Adipocyte (in vitro differentiated cells): ENCODE measurements at regions not wholly inside any gene's neighbourhood (a gene's known extent, or its start where the extent isn't known, plus 50 kb on each side); places are given as distances from the start of the nearest gene placed in this dataset.
A peak's percentile ranks its signal among the peaks of the same experiment; 100 is the strongest.

Experiments
- DNase-seq: peaks from one replicate; pipeline ENCODE4 v3.0.0-alpha.2; 2015; ENCODE audit warnings: low read depth
- H3K27me3 ChIP-seq: replicated peaks from 2 replicates; pipeline ENCODE4 v1.7.0; 2013; ENCODE audit warnings: mild to moderate bottlenecking, low read length, moderate library complexity; ENCODE audit not compliant: control insufficient read depth, insufficient read depth
- H3K36me3 ChIP-seq: 2 replicates; pipeline ENCODE4 v1.7.0; 2013; ENCODE audit warnings: low read length, mild to moderate bottlenecking, moderate library complexity; ENCODE audit not compliant: control insufficient read depth, insufficient read depth, severe bottlenecking
- H3K4me1 ChIP-seq: 2 replicates; pipeline ENCODE4 v1.7.0; 2013; ENCODE audit warnings: mild to moderate bottlenecking, low read length, moderate library complexity; ENCODE audit not compliant: control insufficient read depth, insufficient read depth
- H3K4me3 ChIP-seq: 2 replicates; pipeline ENCODE4 v1.7.0; 2013; ENCODE audit warnings: mild to moderate bottlenecking, low read length, moderate library complexity
- H3K9ac ChIP-seq: 2 replicates; pipeline ENCODE4 v1.7.0; 2013; ENCODE audit warnings: mild to moderate bottlenecking, low read length, moderate library complexity
- H3K9me3 ChIP-seq: 2 replicates; pipeline ENCODE4 v1.7.0; 2013; ENCODE audit warnings: mild to moderate bottlenecking, low read length, moderate library complexity; ENCODE audit not compliant: control insufficient read depth

- Histone ChIP-seq H3K36me3 (no peaks in the 10 kb centered on the region), H3K9ac (no peak overlapping the region), H3K9me3 (no peaks in the 10 kb centered on the region), H3K27me3 (peaks cover 15% of the 10 kb centered on the region), H3K4me3 (no peak overlapping the region), H3K4me1 (no peaks in the 10 kb centered on the region)
- DNase-seq = no peak
These were observed 424.0 kb downstream of the CDH2 start for GRCh38 chr18:27752944-27753343.

DNA sequence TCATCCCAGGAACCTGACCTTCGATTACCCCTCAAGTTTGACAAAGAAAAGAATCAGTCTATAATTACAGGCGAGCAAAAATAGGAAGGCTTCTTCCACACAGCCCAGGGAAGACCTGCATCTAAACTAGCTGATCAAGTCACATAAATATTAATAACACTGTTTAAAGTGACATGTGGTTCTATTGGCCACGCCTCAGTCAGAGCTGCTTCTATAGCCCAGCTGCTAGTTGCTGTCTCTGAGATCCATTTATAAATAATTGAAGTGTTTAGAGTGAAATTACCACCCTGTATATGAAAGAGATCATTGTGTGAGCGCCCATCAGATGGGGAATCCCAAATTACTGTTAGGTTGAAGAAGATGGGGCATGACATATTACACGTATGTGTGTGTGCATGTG lies 426.0 kb downstream of the CDH2 start:
- Histone ChIP-seq H3K9ac (no peak overlapping the region), H3K9me3 (no peaks in the 10 kb centered on the region)

GRCh38 chr18:27750014-27750413 lies 426.9 kb downstream of the CDH2 start:
- Histone ChIP-seq H3K9ac (no peak overlapping the region), H3K36me3 (no peaks in the 10 kb centered on the region), H3K9me3 (no peaks in the 10 kb centered on the region), H3K4me3 (no peak overlapping the region), H3K4me1 (no peaks in the 10 kb centered on the region), H3K27me3 (peaks cover 15% of the 10 kb centered on the region)
- peak; percentile 90 for DNase-seq

More for the DNA sequence above, 426.0 kb downstream of the CDH2 start:
- no peak for DNase-seq
- peaks cover 15% of the 10 kb centered on the region for H3K27me3 ChIP-seq
- no peaks in the 10 kb centered on the region for H3K36me3 ChIP-seq
- H3K4me1 ChIP-seq = no peaks in the 10 kb centered on the region
- no peak overlapping the region for H3K4me3 ChIP-seq

DNA sequence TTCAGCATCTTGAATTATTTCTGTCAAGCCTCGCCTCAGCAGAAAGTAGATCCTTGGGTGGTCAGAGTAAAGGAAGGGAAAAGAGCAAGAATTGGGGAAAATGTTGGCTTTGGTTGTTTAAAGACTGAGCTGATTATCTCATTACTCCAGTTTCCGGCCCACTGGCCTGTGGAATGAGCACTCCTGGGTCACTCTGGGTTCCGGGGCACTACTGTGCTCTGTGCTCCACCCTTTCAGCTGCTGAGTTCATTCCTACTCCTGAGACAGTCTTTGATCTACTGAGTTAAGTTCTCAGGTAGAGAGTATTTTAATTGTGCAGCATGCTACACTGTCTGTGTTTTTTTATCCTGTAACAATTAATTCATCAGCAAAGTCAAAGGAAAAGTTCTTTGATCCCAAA lies 427.7 kb downstream of the CDH2 start:
- Histone ChIP-seq H3K36me3 (no peaks in the 10 kb centered on the region), H3K9me3 (no peaks in the 10 kb centered on the region), H3K4me1 (no peaks in the 10 kb centered on the region), H3K27me3 (peaks cover 15% of the 10 kb centered on the region), H3K4me3 (no peak overlapping the region), H3K9ac (no peak overlapping the region)
- DNase-seq = no peak

DNA sequence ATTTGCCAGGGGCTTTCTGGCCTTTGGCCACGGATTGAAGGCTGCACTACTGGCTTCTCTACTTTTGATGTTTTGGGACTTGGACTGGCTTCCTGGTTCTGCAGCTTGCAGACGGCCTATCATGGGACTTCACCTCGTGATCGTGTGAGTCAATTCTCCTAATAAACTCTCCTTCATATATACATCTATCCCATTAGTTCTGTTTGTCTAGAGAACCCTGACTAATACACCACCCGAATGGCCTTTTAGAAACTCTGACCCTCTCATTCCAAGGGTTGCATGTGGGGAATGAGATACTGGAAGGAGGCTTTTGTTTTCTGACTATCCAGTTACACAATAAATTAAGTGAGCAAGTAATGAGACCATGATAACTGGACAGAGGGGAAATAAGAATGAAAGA lies 430.7 kb downstream of the CDH2 start:
- H3K36me3 ChIP-seq = no peaks in the 10 kb centered on the region
- no peak overlapping the region for H3K4me3 ChIP-seq
- no peak overlapping the region for H3K9ac ChIP-seq
- H3K27me3 ChIP-seq = no peaks in the 10 kb centered on the region
- H3K4me1 ChIP-seq = no peaks in the 10 kb centered on the region
- H3K9me3 ChIP-seq = no peaks in the 10 kb centered on the region
- no peak for DNase-seq

DNA sequence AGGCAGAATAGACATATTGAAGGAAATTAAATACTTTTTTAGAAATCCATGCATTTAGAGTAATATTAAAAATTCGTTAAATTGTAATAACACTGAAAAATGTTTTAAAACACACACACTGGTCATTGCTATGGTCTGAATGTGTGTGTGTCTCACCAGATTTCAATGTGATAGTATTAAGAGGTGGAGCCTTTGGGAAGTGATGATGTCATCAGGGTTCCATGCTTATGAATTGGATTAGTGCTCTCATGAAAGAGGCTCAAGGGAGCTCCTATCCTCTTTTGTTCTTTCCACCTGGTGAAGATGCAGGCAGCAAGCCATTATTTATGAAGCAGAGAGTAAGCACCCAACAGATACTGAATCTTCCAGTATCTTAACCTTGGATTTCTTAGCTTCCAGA lies 441.8 kb downstream of the CDH2 start:
- no peak for DNase-seq
- no peaks in the 10 kb centered on the region for H3K27me3 ChIP-seq
- H3K9ac ChIP-seq = no peak overlapping the region
- no peaks in the 10 kb centered on the region for H3K4me1 ChIP-seq
- no peaks in the 10 kb centered on the region for H3K36me3 ChIP-seq
- H3K9me3 ChIP-seq = no peaks in the 10 kb centered on the region
- H3K4me3 ChIP-seq = no peak overlapping the region

- DNase-seq = no peak
- H3K27me3 ChIP-seq = no peaks in the 10 kb centered on the region
- no peaks in the 10 kb centered on the region for H3K4me1 ChIP-seq
- H3K9ac ChIP-seq = no peak overlapping the region
- peaks cover 12% of the 10 kb centered on the region for H3K9me3 ChIP-seq
- no peaks in the 10 kb centered on the region for H3K36me3 ChIP-seq
- no peak overlapping the region for H3K4me3 ChIP-seq
These were observed 445.7 kb downstream of the CDH2 start for GRCh38 chr18:27731211-27731610.

DNA sequence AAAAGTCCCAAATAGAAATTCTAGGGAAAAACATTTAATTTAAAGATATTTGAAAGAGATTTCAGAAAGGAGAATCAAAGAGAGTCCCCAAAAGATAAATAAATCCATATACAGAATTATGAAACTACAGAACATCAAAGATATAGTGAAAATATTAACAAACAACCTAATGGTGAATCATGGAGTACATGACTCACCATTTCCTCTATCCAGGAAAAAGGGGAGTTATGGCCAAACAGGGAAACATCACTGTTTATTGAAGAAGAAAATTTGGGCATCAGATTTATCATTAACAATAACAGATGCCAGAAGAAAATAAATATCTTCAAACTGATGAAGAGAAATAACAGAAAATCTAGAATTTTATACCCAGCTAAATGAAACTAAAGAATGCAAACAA lies 448.3 kb downstream of the CDH2 start:
- Histone ChIP-seq H3K36me3 (no peaks in the 10 kb centered on the region), H3K27me3 (no peaks in the 10 kb centered on the region), H3K9me3 (peaks cover 12% of the 10 kb centered on the region), H3K4me1 (no peaks in the 10 kb centered on the region), H3K9ac (no peak overlapping the region), H3K4me3 (no peak overlapping the region)
- no peak for DNase-seq

DNA sequence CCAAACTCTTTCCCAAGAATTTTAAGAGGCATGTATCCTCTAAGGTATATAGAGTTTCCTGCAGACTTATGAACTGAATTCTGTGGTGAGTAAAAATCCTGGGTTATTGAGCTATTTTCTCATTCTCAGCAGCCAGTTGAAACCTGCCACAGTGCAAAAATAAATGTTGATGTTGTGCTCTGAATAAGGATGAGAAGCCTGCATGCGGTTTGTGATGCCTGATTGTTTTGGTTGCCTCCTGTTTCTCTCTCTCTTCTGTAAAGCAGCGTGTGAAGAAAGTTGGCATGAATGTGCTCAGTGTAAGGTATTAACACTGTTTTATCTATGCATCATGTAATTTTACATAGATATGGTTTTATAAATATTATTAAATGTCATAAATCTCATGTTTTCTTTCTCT lies 452.6 kb downstream of the CDH2 start:
- Histone ChIP-seq H3K9me3 (peaks cover 10% of the 10 kb centered on the region), H3K4me1 (no peaks in the 10 kb centered on the region), H3K36me3 (no peaks in the 10 kb centered on the region), H3K9ac (no peak overlapping the region), H3K4me3 (no peak overlapping the region), H3K27me3 (no peaks in the 10 kb centered on the region)
- DNase-seq = no peak

DNA sequence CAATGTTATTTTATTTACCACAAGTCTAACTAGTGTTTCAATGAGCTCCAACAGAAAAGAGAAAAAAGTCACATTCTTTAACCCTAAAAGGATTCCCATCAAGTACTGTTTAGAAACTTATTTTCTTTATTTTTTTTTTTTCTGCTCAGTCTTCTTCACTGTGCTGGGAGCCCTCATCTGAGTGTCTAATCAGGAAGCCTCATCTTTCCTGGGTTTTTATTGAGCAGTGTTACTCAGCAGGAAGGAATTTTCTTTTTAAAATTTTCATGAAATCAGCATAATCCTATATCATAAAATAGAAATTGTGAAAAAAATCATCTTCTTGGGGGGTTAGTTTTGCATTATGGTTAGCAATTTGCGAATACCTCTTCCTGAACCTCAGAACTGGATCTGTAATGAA lies 453.8 kb downstream of the CDH2 start:
- H3K4me1 ChIP-seq = no peaks in the 10 kb centered on the region
- H3K27me3 ChIP-seq = no peaks in the 10 kb centered on the region
- no peaks in the 10 kb centered on the region for H3K9me3 ChIP-seq
- no peak overlapping the region for H3K4me3 ChIP-seq
- peak; percentile 50 for DNase-seq
- no peak overlapping the region for H3K9ac ChIP-seq
- H3K36me3 ChIP-seq = no peaks in the 10 kb centered on the region

DNA sequence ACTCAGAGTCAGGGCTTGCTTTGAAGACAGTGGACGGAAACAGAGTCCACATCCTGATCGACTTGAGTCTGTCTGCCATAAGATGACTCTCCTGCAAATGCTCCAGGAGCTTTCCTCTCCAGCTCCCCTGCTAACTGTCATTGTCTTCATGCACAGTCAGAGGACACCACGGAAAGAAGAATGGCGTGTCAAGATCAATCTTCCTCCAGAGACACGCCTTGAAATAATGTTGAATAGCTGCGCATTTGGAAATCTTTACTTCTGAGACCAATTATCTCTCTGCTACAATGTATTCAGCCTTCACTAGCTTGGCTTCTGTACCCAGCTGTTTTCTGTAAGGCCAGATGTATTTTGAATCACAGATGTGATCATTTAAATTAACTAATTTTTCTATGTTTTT lies 457.2 kb downstream of the CDH2 start:
- H3K27me3 ChIP-seq = no peaks in the 10 kb centered on the region
- no peak overlapping the region for H3K9ac ChIP-seq
- H3K36me3 ChIP-seq = no peaks in the 10 kb centered on the region
- no peak overlapping the region for H3K4me3 ChIP-seq
- no peaks in the 10 kb centered on the region for H3K4me1 ChIP-seq
- H3K9me3 ChIP-seq = no peaks in the 10 kb centered on the region
- no peak for DNase-seq

DNA sequence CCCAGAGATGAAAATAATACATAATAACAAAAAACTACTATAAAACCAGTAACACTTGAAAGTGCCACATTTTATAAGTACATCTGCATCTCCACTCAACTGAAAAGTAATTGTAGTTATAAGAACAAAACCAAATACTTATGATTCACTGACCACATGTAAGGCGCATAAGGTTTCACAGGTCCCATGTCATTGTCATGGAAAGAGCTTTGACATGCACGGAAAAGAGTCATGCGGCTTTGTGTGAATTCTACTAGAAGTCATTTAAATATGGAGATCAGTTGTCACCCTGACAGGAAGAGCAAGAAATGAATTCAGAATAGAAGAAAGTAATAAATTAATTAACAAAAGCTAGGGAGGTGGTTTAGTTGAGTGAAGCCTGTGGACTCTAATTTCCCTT lies 459.1 kb downstream of the CDH2 start:
- no peaks in the 10 kb centered on the region for H3K36me3 ChIP-seq
- no peaks in the 10 kb centered on the region for H3K9me3 ChIP-seq
- peaks cover 19% of the 10 kb centered on the region for H3K4me1 ChIP-seq
- H3K4me3 ChIP-seq = no peak overlapping the region
- no peak for DNase-seq
- H3K9ac ChIP-seq = no peak overlapping the region
- H3K27me3 ChIP-seq = no peaks in the 10 kb centered on the region
